IMR-90 (cell line): ENCODE measurements at regions not wholly inside any gene's neighbourhood (a gene's known extent, or its start where the extent isn't known, plus 50 kb on each side); places are given as distances from the start of the nearest gene placed in this dataset.

Experiments used
- ATAC-seq: fragments of 200-7000 bp; cut with Tn5 transposase; 2 replicates; pipeline ENCODE4 v1.9.1; 2020; ENCODE audit warnings: low read depth, mild to moderate bottlenecking, moderate library complexity
- BruUV-seq: library from RNA; stranded (reverse); fragments of 400-500 nt; replicated peaks from 2 replicates; lab custom pipeline; 2021; lab: Mats Ljungman, UMichigan
- CTCF ChIA-PET: fragments of 300-600 bp; formaldehyde crosslinking; extraction: SDS; loops from one replicate; lab custom pipeline; 2021; ENCODE audit warnings: antibody characterized with exemption; lab: Yijun Ruan, JAX
- POLR2A ChIA-PET: fragments of 300-600 bp; sonication (Branson Sonifier 250); formaldehyde crosslinking; loops from one replicate; lab custom pipeline; 2022; ENCODE audit warnings: antibody characterized with exemption; ENCODE audit not compliant: unreplicated experiment; lab: Charles Lee
- DNase-seq: peaks from one replicate; pipeline ENCODE4 v3.0.0; 2013
- H2AFZ ChIP-seq: replicated peaks from 2 replicates; pipeline ENCODE3; 2013; ENCODE audit warnings: low read length, mild to moderate bottlenecking; ENCODE audit not compliant: poor library complexity
- H2AK5ac ChIP-seq: 2 replicates; pipeline ENCODE4 v1.6.1; 2013; ENCODE audit warnings: low read depth, low read length, inconsistent platforms
- H2AK9ac ChIP-seq: replicated peaks from 2 replicates; pipeline ENCODE3; 2013; ENCODE audit warnings: mild to moderate bottlenecking, low read depth, low read length, moderate library complexity; ENCODE audit not compliant: poor library complexity
- H2BK120ac ChIP-seq: 2 replicates; pipeline ENCODE4 v1.6.1; 2013; ENCODE audit warnings: low read depth, low read length, inconsistent platforms
- H2BK15ac ChIP-seq: 3 replicates; pipeline ENCODE4 v1.6.1; 2013; ENCODE audit warnings: low read depth, low read length, inconsistent platforms
- H2BK20ac ChIP-seq: 2 replicates; pipeline ENCODE4 v1.6.1; 2013; ENCODE audit warnings: low read depth, mild to moderate bottlenecking, inconsistent platforms, low read length, moderate library complexity
- H2BK5ac ChIP-seq: 2 replicates; pipeline ENCODE4 v1.6.1; 2013; ENCODE audit warnings: mild to moderate bottlenecking, low read depth, low read length, inconsistent platforms; ENCODE audit not compliant: poor library complexity, severe bottlenecking
- H3K14ac ChIP-seq: replicated peaks from 2 replicates; pipeline ENCODE4 v1.6.1; 2013; ENCODE audit warnings: low read depth, low read length, inconsistent platforms
- H3K18ac ChIP-seq: 2 replicates; pipeline ENCODE4 v1.6.1; 2013; ENCODE audit warnings: low read depth, low read length, control low read depth
- H3K23ac ChIP-seq: 2 replicates; pipeline ENCODE4 v1.6.1; 2013; ENCODE audit warnings: low read depth, low read length, inconsistent platforms
- H3K27ac ChIP-seq: 2 replicates; pipeline ENCODE4 v1.5.1; 2013; ENCODE audit warnings: mild to moderate bottlenecking, control low read depth, low read length; ENCODE audit not compliant: insufficient read depth
- H3K27me3 ChIP-seq: 2 replicates; pipeline ENCODE4 v1.6.1; 2013; ENCODE audit warnings: low read length; ENCODE audit not compliant: control insufficient read depth, insufficient read depth
- H3K36me3 ChIP-seq: 2 replicates; pipeline ENCODE4 v1.6.1; 2013; ENCODE audit warnings: low read length, mixed read lengths; ENCODE audit not compliant: control insufficient read depth, insufficient read depth
- H3K4ac ChIP-seq: 2 replicates; pipeline ENCODE4 v1.6.1; 2013; ENCODE audit warnings: low read depth, low read length, inconsistent platforms
- H3K4me1 ChIP-seq: 2 replicates; pipeline ENCODE4 v1.6.1; 2013; ENCODE audit warnings: low read length, mixed read lengths; ENCODE audit not compliant: control insufficient read depth, insufficient read depth
- H3K4me2 ChIP-seq: 2 replicates; pipeline ENCODE4 v1.6.1; 2013; ENCODE audit warnings: low read depth, mild to moderate bottlenecking, control low read depth, low read length, moderate library complexity
- H3K4me3 ChIP-seq: 2 replicates; pipeline ENCODE4 v1.5.1; 2013; ENCODE audit warnings: low read depth, mild to moderate bottlenecking, control low read depth, low read length, moderate library complexity; ENCODE audit not compliant: insufficient read depth
- H3K56ac ChIP-seq: 2 replicates; pipeline ENCODE4 v1.6.1; 2013; ENCODE audit warnings: low read length, inconsistent platforms; ENCODE audit not compliant: insufficient read depth; ENCODE audit errors: extremely low read depth
- H3K79me1 ChIP-seq, 2 experiments: 2 replicates each; pipeline ENCODE4 v1.6.1; 2013; ENCODE audit warnings: low read length in 2 of 2, inconsistent platforms in 1 of 2, low read depth in 1 of 2
- H3K9ac ChIP-seq: 2 replicates; pipeline ENCODE4 v1.6.1; 2013; ENCODE audit warnings: low read depth, low read length, control low read depth
- H3K9me1 ChIP-seq: 2 replicates; pipeline ENCODE4 v1.6.1; 2013; ENCODE audit warnings: low read length, inconsistent platforms; ENCODE audit not compliant: insufficient read depth
- H3K9me3 ChIP-seq: 2 replicates; pipeline ENCODE4 v1.6.1; 2013; ENCODE audit warnings: low read length; ENCODE audit not compliant: control insufficient read depth, insufficient read depth
- H4K20me1 ChIP-seq: 2 replicates; pipeline ENCODE4 v1.6.1; 2013; ENCODE audit warnings: low read length, inconsistent platforms; ENCODE audit not compliant: insufficient read depth
- H4K5ac ChIP-seq: 2 replicates; pipeline ENCODE4 v1.6.1; 2013; ENCODE audit warnings: mild to moderate bottlenecking, low read depth, low read length, control low read depth
- H4K8ac ChIP-seq, 2 experiments: 2 replicates each; pipeline ENCODE4 v1.6.1; 2013; ENCODE audit warnings: low read depth in 2 of 2, low read length in 2 of 2, control low read depth in 1 of 2, inconsistent platforms in 1 of 2
- H4K91ac ChIP-seq: 2 replicates; pipeline ENCODE4 v1.6.1; 2013; ENCODE audit warnings: low read depth, low read length, inconsistent platforms; ENCODE audit not compliant: insufficient read depth
- BHLHE40 ChIP-seq: fragments of 150-350 bp; IDR thresholded peaks from 2 replicates; pipeline ENCODE4 v1.6.1; 2016; ENCODE audit warnings: mild to moderate bottlenecking, low read depth, low read length
- CEBPB ChIP-seq: IDR thresholded peaks from 2 replicates; pipeline ENCODE4 v1.6.1; 2012; ENCODE audit warnings: low read depth, low read length, improper control_type of control experiment
- CHD1 ChIP-seq: IDR thresholded peaks from 2 replicates; pipeline ENCODE4 v1.6.1; 2012; ENCODE audit warnings: low read depth, low read length, improper control_type of control experiment
- MAFK ChIP-seq: IDR thresholded peaks from 2 replicates; pipeline ENCODE4 v1.6.1; 2012; ENCODE audit warnings: low read depth, low read length, improper control_type of control experiment
- MAZ ChIP-seq: IDR thresholded peaks from 2 replicates; pipeline ENCODE4 v1.6.1; 2012; ENCODE audit warnings: low read depth, mild to moderate bottlenecking, low read length, improper control_type of control experiment, moderate library complexity, borderline replicate concordance
- MXI1 ChIP-seq: IDR thresholded peaks from 2 replicates; pipeline ENCODE4 v1.6.1; 2012; ENCODE audit warnings: low read depth, mild to moderate bottlenecking, low read length, moderate library complexity, borderline replicate concordance
- POLR2A ChIP-seq: IDR thresholded peaks from 2 replicates; pipeline ENCODE4 v1.6.1; 2012; ENCODE audit warnings: mild to moderate bottlenecking, low read depth, low read length
- RCOR1 ChIP-seq: IDR thresholded peaks from 2 replicates; pipeline ENCODE4 v1.6.1; 2012; ENCODE audit warnings: mild to moderate bottlenecking, low read length, improper control_type of control experiment; ENCODE audit not compliant: insufficient replicate concordance
- RFX5 ChIP-seq: IDR thresholded peaks from 2 replicates; pipeline ENCODE4 v1.8.0; 2012; ENCODE audit warnings: low read depth, mild to moderate bottlenecking, low read length, moderate library complexity
- SMC3 ChIP-seq: fragments of 150-350 bp; IDR thresholded peaks from 2 replicates; pipeline ENCODE4 v1.6.1; 2016; ENCODE audit warnings: low read depth, mild to moderate bottlenecking, antibody characterized with exemption, low read length, moderate library complexity
- WGBS, 2 experiments: methylation state at CpG; one replicate each; pipeline versions ENCODE4 v1.1.5 to v1.1.7; 2013; ENCODE audit warnings: missing lambda C conversion rate in 2 of 2; ENCODE audit not compliant: insufficient read length in 1 of 2; ENCODE audit errors: extremely low coverage in 2 of 2; 5-methylcytosine and 5-hydroxymethylcytosine counted together
- dilution Hi-C: fragments of 300-500 bp; cut with HindIII; formaldehyde crosslinking; loops from one replicate; pipeline ENCODE4 v1.14.3; 2018; ENCODE audit warnings: low sequenced_read_pairs; ENCODE audit not compliant: unreplicated experiment
- in situ Hi-C: fragments of 300-500 bp; cut with MboI; formaldehyde crosslinking; loops from 3 replicates; pipeline ENCODE4 v1.14.3; 2019; ENCODE audit warnings: low sequenced_read_pairs, inconsistent platforms, mixed read lengths
- intact Hi-C: fragments of 100-400 bp; cut with micrococcal nuclease; formaldehyde crosslinking; loops from 2 replicates; pipeline ENCODE4 v1.10.0; 2022
- TF ChIP-seq, protein P1 (sequence below): conservative IDR thresholded peaks from 2 replicates; pipeline ENCODE4 v1.5.1; 2012; ENCODE audit warnings: mild to moderate bottlenecking, low read depth, low read length, improper control_type of control experiment
- TF ChIP-seq, protein P2 (sequence below): fragments of 150-350 bp; IDR thresholded peaks from 2 replicates; pipeline ENCODE4 v1.6.1; 2016; ENCODE audit warnings: low read depth, mild to moderate bottlenecking, low read length, moderate library complexity, borderline replicate concordance

DNA sequence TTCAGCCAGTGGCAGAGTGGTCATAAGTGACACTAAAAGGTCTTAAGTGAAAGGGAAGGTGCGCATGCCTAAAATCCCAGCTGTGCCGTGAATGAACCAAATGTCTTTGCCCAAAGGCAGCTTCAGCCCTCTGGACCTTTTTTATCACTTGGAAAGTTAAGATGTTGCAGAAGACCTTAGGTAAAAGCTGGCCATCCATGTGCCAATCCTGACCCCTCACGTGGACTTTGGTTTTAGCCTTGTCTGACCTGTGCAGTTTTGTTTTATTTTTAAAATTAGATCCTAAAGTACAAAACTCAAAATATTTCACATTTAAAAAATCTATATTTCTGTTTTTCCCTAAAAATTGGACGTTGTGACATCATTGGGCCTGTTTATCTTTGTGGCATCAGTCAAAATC, 429.5 kb downstream of the STK39 start:
- WGBS, 2 experiments = no CpG with 5 or more reads among the region's 4 CpGs
- H2AFZ ChIP-seq = no peak overlapping the region
- no peak overlapping the region for H2BK5ac ChIP-seq
- H3K4ac ChIP-seq = no peak overlapping the region
- no peak overlapping the region for H4K91ac ChIP-seq
- H3K79me1 ChIP-seq = no peaks in the 10 kb centered on the region
- H3K9ac ChIP-seq = no peak overlapping the region
- dilution Hi-C loops = no loop called here
- no peak for TF ChIP-seq MAFK
- TF ChIP-seq, protein P1, sequence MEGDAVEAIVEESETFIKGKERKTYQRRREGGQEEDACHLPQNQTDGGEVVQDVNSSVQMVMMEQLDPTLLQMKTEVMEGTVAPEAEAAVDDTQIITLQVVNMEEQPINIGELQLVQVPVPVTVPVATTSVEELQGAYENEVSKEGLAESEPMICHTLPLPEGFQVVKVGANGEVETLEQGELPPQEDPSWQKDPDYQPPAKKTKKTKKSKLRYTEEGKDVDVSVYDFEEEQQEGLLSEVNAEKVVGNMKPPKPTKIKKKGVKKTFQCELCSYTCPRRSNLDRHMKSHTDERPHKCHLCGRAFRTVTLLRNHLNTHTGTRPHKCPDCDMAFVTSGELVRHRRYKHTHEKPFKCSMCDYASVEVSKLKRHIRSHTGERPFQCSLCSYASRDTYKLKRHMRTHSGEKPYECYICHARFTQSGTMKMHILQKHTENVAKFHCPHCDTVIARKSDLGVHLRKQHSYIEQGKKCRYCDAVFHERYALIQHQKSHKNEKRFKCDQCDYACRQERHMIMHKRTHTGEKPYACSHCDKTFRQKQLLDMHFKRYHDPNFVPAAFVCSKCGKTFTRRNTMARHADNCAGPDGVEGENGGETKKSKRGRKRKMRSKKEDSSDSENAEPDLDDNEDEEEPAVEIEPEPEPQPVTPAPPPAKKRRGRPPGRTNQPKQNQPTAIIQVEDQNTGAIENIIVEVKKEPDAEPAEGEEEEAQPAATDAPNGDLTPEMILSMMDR = no peak
- no peak for TF ChIP-seq MXI1
- TF ChIP-seq CHD1 = no peak
- no peak for TF ChIP-seq RCOR1
- TF ChIP-seq, protein P2, sequence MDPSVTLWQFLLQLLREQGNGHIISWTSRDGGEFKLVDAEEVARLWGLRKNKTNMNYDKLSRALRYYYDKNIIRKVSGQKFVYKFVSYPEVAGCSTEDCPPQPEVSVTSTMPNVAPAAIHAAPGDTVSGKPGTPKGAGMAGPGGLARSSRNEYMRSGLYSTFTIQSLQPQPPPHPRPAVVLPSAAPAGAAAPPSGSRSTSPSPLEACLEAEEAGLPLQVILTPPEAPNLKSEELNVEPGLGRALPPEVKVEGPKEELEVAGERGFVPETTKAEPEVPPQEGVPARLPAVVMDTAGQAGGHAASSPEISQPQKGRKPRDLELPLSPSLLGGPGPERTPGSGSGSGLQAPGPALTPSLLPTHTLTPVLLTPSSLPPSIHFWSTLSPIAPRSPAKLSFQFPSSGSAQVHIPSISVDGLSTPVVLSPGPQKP = no peak
- TF ChIP-seq CEBPB = no peak
- TF ChIP-seq RFX5 = no peak
- no peak for TF ChIP-seq BHLHE40
- TF ChIP-seq MAZ = no peak
- no peak for TF ChIP-seq POLR2A
- TF ChIP-seq SMC3 = no peak
- no peak overlapping the region for H2BK120ac ChIP-seq
- in situ Hi-C loops = no loop called here
- H3K9me1 ChIP-seq = no peaks in the 10 kb centered on the region
- no peak overlapping the region for H3K14ac ChIP-seq
- H4K5ac ChIP-seq = no peak overlapping the region
- H2BK15ac ChIP-seq = no peak overlapping the region
- no peak overlapping the region for H3K56ac ChIP-seq
- no peak overlapping the region for H3K27ac ChIP-seq
- ATAC-seq (no peak), DNase-seq (no peak)
- H4K20me1 ChIP-seq = no peaks in the 10 kb centered on the region
- no peaks in the 10 kb centered on the region for H3K4me1 ChIP-seq
- no peak overlapping the region for H3K23ac ChIP-seq
- no peak overlapping the region for H4K8ac ChIP-seq
- ChIA-PET POLR2A (no interaction called here), CTCF (no interaction called here)
- H3K27me3 ChIP-seq = no peaks in the 10 kb centered on the region; the same call in 1 of the 2 replicates
- H3K4me3 ChIP-seq = no peak overlapping the region
- H3K36me3 ChIP-seq = no peaks in the 10 kb centered on the region
- H2AK9ac ChIP-seq = no peak overlapping the region
- H3K18ac ChIP-seq = no peak overlapping the region
- no peak overlapping the region for H2BK20ac ChIP-seq
- intact Hi-C loops = no loop called here
- no peak overlapping the region for H3K4me2 ChIP-seq
- BruUV-seq = no TSS peak
- H3K9me3 ChIP-seq = no peaks in the 10 kb centered on the region
- H2AK5ac ChIP-seq = no peak overlapping the region
